RWPE2 (cell line): ENCODE measurements at regions not wholly inside any gene's neighbourhood (a gene's known extent, or its start where the extent isn't known, plus 50 kb on each side); places are given as distances from the start of the nearest gene placed in this dataset.

Source experiments
- ATAC-seq: fragments of 200-7000 bp; cut with Tn5 transposase; 3 replicates; pipeline ENCODE4 v1.9.1; 2021; ENCODE audit warnings: low read depth
- DNase-seq: peaks from one replicate; pipeline ENCODE4 v3.0.0-alpha.2; 2020; ENCODE audit warnings: low spot score
- H3K27ac ChIP-seq: fragments of 450-650 bp; 2 replicates; pipeline ENCODE4 v1.5.1; 2017; ENCODE audit warnings: mild to moderate bottlenecking; ENCODE audit not compliant: poor library complexity, severe bottlenecking
- H3K27me3 ChIP-seq: fragments of 250-450 bp; sonication (Bioruptor Pico); 2 replicates; pipeline ENCODE4 v1.5.1; 2021; ENCODE audit warnings: mild to moderate bottlenecking, moderate library complexity; ENCODE audit not compliant: insufficient read depth, poor library complexity, severe bottlenecking
- H3K36me3 ChIP-seq: fragments of 250-450 bp; sonication (Bioruptor Pico); 2 replicates; pipeline ENCODE4 v1.5.1; 2020; ENCODE audit warnings: low read depth, mild to moderate bottlenecking, moderate library complexity
- H3K4me1 ChIP-seq: fragments of 250-450 bp; sonication (Bioruptor Pico); 2 replicates; pipeline ENCODE4 v1.5.1; 2021; ENCODE audit warnings: mild to moderate bottlenecking, moderate library complexity; ENCODE audit not compliant: insufficient read depth, poor library complexity, severe bottlenecking
- H3K4me3 ChIP-seq: fragments of 250-450 bp; sonication (Bioruptor Pico); 2 replicates; pipeline ENCODE4 v1.5.1; 2021; ENCODE audit warnings: mild to moderate bottlenecking, moderate library complexity; ENCODE audit not compliant: severe bottlenecking
- H3K9me3 ChIP-seq: fragments of 250-450 bp; sonication (Bioruptor Pico); 2 replicates; pipeline ENCODE4 v1.5.1; 2021; ENCODE audit warnings: mild to moderate bottlenecking, moderate library complexity; ENCODE audit not compliant: severe bottlenecking
- TF ChIP-seq, protein P1 (sequence below): fragments of 450-650 bp; IDR thresholded peaks from one replicate; pipeline ENCODE4 v1.5.1; 2017; ENCODE audit warnings: mild to moderate bottlenecking, moderate library complexity; ENCODE audit not compliant: poor library complexity, severe bottlenecking

- Histone ChIP-seq H3K4me3 (no peak overlapping the region), H3K27ac (no peak overlapping the region), H3K36me3 (no peaks in the 10 kb centered on the region), H3K9me3 (no peaks in the 10 kb centered on the region), H3K4me1 (no peaks in the 10 kb centered on the region), H3K27me3 (no peaks in the 10 kb centered on the region)
- ATAC-seq (no peak), DNase-seq (no peak)
- TF ChIP-seq, protein P1, sequence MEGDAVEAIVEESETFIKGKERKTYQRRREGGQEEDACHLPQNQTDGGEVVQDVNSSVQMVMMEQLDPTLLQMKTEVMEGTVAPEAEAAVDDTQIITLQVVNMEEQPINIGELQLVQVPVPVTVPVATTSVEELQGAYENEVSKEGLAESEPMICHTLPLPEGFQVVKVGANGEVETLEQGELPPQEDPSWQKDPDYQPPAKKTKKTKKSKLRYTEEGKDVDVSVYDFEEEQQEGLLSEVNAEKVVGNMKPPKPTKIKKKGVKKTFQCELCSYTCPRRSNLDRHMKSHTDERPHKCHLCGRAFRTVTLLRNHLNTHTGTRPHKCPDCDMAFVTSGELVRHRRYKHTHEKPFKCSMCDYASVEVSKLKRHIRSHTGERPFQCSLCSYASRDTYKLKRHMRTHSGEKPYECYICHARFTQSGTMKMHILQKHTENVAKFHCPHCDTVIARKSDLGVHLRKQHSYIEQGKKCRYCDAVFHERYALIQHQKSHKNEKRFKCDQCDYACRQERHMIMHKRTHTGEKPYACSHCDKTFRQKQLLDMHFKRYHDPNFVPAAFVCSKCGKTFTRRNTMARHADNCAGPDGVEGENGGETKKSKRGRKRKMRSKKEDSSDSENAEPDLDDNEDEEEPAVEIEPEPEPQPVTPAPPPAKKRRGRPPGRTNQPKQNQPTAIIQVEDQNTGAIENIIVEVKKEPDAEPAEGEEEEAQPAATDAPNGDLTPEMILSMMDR: no peak
Observed at GRCh38 chr5:117210796-117211195, 636.2 kb upstream of the SEMA6A start.

- ATAC-seq: no peak
Observed at GRCh38 chr5:117209479-117209878, 634.9 kb upstream of the SEMA6A start.

GRCh38 chr5:117207088-117207668 lies 632.6 kb upstream of the SEMA6A start:
- H3K9me3 ChIP-seq: no peaks in the 10 kb centered on the region

More at GRCh38 chr5:117209479-117209878, 634.9 kb upstream of the SEMA6A start:
- Histone ChIP-seq H3K27me3 (no peaks in the 10 kb centered on the region), H3K9me3 (no peaks in the 10 kb centered on the region), H3K36me3 (no peaks in the 10 kb centered on the region), H3K4me1 (no peaks in the 10 kb centered on the region), H3K27ac (no peak overlapping the region), H3K4me3 (no peak overlapping the region)
- TF ChIP-seq, protein P1: no peak
- no peak for DNase-seq

GRCh38 chr5:117205894-117206293 lies 631.3 kb upstream of the SEMA6A start:
- TF ChIP-seq, protein P1: no peak
- no peak overlapping the region for H3K4me3 ChIP-seq
- no peak for ATAC-seq
- no peak overlapping the region for H3K27ac ChIP-seq
- peaks cover 4% of the 10 kb centered on the region for H3K27me3 ChIP-seq
- H3K36me3 ChIP-seq: no peaks in the 10 kb centered on the region
- H3K4me1 ChIP-seq: no peaks in the 10 kb centered on the region
- no peak for DNase-seq
- no peaks in the 10 kb centered on the region for H3K9me3 ChIP-seq

More at GRCh38 chr5:117207088-117207668, 632.6 kb upstream of the SEMA6A start:
- Histone ChIP-seq H3K36me3 (no peaks in the 10 kb centered on the region), H3K27me3 (peaks cover 4% of the 10 kb centered on the region), H3K4me3 (no peak overlapping the region), H3K27ac (no peak overlapping the region), H3K4me1 (no peaks in the 10 kb centered on the region)
- TF ChIP-seq, protein P1: no peak
- ATAC-seq (no peak), DNase-seq (no peak)
